CD1c-positive myeloid dendritic cell (primary cell): ENCODE measurements at regions not wholly inside any gene's neighbourhood (a gene's known extent, or its start where the extent isn't known, plus 50 kb on each side); places are given as distances from the start of the nearest gene placed in this dataset.
"Not testable (repeated sequence)": the region's sequence is repeated elsewhere in the genome, so short reads cannot be mapped to it uniquely, and the experiment has no call there.

Source experiments
- DNase-seq: peaks from one replicate; pipeline ENCODE4 v3.0.0-alpha.2; 2016; ENCODE audit errors: extremely low spot score

DNA sequence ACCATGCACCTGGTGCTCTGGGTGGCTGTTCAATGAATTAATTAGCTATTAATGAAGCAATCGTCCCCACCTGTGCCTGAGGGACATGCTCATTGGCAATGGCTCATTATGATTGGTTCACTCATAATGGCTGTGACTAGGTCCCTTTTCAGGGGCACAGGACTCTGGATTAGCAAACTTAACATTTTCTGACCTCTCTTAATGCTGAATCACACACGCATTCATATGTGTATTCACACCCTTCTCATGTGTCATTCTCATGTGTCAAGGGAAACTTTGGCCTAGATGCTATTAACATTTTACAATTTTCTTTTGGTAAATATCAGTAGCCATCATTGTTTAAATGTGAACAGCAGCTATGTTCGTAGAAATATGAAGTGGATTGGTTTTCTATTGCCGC, 98.9 kb upstream of the PMAIP1 start:
- no peak for DNase-seq

DNA sequence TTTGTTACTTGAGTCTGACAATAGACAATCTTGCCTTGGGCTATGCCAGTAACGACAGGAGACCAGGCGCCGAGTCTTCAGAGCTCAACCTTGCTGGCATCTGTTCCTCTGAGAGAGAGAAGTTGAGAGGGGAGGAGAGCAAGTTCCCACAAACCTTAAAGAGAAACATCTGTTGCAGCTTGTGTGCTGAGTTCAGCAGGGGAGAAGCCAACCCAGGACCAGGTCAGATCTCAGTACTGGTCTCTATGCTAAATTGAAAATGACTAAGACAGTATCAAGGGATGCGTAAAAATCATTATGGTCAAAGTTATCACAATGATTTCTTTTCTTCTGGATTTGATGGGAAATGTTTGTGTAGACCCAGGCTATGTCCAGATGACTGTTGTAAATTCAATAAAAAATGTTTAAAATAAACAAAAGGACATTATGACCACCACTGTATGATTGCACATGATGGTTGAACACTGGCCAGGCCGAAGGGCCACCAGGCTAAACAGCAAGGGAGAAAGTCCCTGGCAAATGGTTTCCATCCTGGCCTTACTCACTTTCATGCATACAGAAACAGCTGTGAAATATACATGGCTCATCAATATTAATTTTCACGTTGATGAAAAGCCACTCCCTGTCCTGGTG, 100.3 kb upstream of the PMAIP1 start:
- DNase-seq = no peak

DNA sequence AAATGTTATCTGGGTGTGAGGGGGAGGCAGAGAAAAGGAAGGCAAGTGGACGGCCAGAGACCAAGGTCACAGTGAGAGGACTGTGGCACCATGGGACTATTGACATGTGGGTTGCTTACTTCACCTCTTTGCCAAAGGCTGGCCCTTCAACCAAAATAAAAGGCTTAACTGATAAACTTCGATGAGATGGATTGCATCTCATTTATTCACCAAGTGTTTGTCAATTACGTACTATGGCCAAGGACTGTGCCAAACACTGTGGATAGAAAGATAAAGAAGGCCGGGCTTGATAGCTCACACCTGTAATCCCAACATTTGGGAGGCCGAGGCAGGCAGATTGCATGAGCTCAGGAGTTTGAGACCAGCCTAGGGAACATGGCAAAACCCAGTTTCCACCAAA, 98.7 kb upstream of the CCBE1 start:
- no peak for DNase-seq

DNA sequence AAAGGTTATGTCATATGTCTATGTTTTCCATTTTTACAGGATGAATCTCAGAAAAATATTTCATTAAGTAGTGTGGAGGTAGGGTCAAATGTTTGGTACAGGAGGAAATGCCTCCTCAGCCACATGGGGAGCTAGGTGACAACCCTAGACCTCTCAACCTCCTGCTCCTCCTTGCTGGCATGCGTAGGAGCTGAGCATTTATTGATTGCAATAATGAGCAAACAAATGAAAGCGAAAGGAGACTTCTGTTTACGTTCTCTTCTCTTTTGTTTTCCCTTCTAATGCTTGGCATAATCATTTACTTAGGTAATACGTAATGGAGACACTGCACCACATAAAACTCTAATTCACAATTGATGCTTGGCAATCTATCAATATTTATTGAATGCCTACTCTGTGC, 95.1 kb upstream of the CCBE1 start:
- no peak for DNase-seq

DNA sequence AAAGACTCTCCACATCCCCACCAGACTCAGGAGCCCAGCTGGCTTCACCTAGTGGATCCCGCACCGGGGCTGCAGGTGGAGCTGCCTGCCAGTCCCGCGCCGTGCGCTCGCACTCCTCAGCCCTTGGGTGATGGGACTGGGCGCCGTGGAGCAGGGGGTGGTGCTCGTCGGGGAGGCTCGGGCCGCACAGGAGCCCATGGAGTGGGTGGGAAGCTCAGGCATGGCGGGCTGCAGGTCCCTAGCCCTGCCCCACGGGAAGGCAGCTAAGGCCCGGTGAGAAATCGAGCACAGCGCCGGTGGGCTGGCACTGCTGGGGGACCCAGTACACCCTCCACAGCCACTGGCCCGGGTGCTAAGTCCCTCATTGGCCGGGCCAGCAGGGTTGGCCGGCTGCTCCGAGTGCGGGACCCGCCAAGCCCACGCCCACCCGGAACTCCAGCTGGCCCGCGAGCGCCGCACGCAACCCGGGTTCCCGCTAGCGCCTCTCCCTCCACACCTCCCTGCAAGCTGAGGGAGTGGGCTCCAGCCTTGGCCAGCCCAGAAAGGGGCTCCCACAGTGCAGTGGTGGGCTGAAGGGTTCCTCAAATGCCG, 93.2 kb upstream of the CCBE1 start:
- DNase-seq = not testable (repeated sequence)

DNA sequence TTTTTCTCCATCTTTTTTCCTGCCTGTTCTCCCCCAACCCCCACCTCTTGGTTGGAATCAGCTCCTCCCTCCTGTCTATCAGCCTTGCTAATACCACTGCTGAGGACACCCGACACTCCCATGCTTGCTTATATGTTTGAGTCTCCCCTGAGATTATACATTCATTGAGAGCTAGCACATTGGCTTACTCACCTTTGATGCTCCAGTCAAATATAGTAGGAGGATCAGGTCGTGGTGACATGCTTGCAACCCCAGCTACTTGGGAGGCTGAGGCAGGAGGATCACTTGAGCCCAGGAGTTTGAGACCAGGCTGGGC, 91.5 kb upstream of the CCBE1 start:
- no peak for DNase-seq

DNA sequence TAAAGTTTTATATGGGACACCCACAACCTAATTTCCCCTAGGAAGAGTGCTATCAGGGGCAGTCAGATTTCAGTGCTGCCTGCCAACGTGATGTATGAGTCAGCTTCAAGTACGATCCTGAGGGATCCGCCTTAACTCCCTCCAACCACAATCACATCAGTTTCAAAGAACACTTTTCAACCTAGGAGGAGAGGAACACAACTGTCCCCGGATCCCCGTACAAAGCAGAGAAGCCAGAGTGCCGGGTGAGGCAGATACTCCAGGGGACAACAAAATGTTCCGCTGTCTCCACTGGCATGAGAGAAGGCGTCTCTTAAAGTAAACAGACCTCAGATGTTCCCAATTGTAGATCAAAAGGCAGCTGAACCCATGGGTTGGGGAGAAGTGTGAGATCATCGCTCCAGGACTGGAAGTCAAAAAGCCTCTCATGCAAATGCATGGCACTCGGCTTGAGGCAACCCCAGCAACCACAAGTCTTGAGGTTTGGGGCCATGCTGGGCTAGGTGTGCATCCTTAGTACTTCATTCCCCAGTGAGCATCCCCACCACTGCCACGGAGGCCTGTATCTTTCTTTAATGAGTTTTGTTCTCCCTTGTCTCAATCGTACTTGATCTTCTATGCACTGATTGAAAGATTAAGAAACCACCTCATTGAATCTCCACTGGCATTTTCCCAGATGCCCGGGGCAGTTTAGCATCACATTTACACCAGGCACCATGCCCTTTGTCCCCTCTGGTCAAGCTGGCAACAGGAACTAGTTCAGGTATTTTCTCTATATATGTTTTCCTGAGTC, 91.0 kb upstream of the CCBE1 start:
- no peak for DNase-seq

DNA sequence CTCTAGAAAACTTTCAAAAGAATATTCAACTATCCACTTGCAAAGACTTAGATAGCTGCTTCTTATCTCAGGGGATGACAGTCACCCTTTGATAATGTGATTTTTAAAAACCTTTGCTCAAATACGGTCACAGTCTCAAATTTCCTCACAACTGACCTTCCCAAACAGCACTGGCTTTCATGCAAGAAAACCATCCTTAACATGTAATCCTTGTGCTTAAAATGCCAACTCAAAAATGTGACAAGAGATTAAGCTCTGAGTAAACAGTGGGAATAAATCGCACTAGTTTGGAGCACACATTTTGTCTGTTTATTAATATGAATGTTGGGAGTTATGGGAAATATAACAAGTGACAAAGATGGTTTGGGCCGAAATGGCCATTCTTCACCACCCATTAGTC, 87.5 kb upstream of the CCBE1 start:
- no peak for DNase-seq

DNA sequence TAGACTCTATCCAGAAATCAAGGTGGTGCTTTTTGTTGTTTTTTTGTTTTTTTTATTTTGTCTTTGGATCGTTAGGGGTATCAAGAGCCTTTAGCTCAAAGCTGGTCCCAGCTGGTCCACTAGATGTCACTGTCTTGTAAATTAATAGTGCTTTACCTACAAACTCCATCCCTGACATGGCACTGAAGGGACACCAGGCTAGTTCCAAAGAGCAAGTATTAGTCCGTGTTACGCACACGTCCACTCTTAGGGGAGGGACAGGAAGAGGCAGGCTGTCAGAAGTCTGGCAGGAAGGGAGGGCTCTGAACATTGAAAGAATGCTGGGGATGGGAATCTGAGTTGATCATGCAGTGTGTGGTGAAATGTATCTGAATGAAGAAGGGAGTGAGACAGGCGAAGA, 85.9 kb upstream of the CCBE1 start:
- no peak for DNase-seq

DNA sequence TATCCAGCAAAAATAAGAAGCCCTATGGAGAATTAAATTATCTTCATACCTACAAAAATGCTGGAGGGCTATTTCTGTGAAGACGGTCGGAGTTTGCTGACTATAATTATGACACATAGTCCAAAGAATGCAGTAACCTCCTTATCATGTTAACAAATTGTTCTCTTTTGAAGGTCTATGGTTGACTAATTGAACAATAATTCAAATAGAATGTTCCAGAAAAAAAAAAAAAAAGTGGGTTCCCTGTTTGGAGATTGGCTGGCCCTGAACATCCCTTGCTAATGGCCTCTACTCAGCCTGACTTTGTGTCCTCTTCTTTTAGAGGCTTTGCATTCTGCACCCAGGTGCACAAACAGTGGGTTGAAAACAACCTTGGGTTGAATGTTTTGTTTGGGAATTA, 82.8 kb upstream of the CCBE1 start:
- DNase-seq = no peak

DNA sequence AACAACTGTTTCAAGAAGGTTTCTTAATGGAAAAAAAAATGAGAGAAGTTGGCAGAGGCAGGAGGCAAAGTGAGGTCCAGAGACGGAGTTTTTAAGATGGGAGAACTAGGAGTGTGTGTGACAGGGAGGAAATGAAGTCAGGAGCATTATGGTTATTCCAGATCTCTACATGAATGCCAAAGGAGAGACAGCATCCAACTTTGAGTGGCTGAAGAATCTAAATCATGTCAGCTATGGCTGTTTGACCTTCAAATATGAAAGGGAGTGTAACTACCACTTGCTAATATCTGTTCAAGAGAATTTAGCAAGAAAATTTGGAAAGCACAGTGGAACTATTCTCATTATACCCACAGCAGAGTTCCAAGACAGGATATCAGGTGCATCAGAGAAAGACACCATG, 81.2 kb upstream of the CCBE1 start:
- DNase-seq = no peak

DNA sequence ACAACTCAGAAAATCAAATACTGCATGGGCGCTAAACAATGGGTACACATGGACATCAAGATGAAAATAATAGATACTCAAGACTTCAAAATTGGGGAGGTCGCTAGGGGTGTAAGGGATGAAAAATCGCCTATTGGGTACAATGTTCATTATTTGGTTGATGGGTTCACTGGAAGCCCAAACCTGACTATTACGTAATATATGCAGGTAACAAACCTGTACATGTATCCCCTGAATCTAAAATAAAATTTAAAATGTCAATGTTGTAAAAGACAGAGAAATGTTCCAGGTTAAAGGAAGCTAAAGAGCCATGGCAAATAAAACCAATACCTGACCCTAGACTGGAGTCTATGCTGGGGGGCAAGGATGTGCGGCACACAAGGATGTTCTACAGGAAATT, 80.4 kb upstream of the CCBE1 start:
- no peak for DNase-seq

DNA sequence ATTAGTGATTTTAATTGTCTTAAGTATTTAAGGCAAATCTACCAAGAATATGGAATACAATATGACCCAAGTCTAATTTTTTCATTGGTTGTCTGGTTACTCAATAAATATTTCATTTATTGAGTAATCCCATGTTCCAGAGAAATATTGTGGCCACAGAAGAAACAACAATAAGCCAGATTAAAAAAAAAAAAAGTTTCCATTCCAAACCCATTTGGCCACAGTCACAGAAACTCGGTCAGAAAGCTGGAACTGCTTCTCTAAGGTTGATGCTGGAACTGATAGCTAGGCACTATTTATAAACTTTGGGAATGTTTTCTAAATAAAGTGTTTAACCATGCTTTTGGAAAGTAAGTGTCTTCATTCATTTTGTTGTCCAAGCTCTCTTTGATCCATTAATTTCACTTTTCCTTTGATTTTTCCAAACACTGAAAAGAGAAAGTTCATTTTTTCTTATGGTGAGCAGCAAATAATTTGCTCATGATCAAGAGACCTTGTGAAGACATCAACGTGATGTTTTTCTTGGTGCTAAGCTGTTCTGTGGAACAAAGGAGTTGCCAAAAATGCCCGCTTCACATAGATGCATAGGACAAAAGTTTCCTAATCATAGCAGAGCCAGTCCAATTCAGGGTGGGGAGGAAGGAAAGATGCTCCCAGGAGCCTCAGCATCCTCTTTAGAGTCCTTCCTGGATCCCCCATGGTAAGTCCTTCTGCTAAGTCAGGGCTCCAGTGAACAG, 72.1 kb upstream of the CCBE1 start:
- no peak for DNase-seq

DNA sequence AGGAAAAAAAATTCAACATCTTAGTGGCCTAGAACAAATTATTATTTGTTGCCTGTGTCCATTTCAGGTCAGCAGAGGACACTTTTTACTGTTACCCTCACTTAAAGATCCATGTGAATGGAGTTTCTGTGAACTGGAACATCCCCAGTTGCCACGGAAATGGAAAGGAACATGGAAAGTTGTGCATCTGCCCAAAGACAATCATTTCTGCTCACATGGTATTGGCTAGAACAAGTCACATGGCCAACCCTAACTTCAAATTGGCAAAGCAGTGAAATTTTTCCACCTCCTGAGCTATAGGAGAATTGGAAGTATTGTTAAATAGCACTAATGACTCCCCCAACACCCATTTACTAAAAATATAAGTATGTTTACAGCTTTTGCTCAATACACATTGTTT, 71.2 kb upstream of the CCBE1 start:
- no peak for DNase-seq

DNA sequence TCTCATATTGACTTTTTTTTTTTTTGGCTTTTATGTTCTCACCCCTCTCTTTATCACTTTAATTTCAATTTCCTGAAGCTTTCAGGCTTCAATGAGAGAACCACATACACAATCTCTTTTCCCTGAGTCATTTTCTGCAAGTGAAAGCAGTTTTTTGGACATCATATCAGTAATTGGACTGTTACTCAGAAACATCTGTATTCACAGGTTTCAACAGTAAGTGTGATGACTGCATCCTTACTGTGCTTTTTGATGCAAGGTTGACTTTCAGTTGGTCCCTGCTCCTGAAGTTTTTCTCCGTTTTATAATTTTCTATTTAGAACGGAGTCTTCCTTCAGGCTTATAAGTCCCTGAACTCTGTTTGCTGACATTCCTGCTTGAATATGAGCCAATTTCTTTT, 70.5 kb upstream of the CCBE1 start:
- no peak for DNase-seq

DNA sequence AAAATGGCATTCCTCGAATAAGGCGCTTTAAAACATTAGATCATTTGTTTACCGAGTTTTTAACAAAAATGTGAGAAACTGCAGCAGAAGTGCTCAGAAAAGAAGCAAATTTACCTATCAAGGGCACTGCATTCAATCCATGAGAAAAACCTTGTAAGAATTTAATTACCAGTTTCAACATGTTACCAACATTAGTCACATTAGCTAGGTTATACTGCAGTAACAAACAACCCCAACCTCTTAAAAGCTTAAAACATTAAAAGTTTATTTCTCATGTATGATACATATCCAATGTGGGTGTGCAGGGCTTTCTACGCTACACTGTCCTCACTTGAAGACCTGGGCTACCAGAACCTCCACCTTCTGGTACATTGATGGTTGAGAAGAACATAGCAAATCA, 68.1 kb upstream of the CCBE1 start:
- no peak for DNase-seq

DNA sequence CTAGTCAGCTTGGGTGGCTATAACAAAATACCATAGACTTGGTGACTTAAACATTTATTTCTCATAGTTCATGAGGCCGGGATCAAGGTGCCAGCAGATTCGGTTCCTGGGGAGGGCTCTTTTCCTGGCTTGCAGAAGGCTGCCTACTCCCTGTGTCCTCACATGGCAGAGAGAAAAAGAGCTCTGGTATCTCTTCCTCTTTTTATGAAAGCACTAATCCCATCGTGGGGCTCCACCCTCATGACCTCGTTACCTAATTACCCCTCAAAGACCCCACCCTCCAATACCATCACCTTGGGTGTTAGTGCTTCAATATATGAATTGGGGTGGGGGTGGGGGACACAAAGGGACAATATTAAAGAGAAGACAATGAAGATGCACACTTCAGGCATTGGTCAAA, 67.1 kb upstream of the CCBE1 start:
- DNase-seq = no peak

DNA sequence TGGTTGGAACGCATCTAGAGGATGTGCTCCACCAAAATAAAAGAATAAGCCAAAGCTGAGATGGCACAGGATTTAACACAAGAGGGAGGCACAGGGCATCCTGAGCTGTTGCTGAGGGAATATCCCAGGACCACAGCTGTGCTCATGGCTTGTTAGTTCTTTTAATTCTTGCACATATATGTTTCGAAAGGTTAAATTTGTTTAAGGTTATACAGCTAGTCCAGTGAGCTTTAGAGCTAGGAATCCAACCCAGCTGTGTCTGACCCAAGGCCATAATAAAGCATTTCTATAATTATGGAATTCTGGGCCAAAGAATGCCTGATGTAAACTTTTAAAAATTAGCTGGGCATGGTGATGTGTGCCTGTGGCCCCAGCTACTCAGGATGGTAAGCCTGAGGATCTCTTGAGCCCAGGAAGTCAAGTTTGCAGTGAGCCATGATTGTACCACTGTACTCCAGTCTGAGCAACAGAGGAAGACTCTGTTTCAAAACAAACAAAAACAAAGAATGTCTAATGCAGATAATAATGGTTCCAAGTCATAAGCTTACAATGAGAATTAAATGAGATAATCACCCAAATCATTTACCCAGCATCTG, 66.4 kb upstream of the CCBE1 start:
- DNase-seq = no peak

DNA sequence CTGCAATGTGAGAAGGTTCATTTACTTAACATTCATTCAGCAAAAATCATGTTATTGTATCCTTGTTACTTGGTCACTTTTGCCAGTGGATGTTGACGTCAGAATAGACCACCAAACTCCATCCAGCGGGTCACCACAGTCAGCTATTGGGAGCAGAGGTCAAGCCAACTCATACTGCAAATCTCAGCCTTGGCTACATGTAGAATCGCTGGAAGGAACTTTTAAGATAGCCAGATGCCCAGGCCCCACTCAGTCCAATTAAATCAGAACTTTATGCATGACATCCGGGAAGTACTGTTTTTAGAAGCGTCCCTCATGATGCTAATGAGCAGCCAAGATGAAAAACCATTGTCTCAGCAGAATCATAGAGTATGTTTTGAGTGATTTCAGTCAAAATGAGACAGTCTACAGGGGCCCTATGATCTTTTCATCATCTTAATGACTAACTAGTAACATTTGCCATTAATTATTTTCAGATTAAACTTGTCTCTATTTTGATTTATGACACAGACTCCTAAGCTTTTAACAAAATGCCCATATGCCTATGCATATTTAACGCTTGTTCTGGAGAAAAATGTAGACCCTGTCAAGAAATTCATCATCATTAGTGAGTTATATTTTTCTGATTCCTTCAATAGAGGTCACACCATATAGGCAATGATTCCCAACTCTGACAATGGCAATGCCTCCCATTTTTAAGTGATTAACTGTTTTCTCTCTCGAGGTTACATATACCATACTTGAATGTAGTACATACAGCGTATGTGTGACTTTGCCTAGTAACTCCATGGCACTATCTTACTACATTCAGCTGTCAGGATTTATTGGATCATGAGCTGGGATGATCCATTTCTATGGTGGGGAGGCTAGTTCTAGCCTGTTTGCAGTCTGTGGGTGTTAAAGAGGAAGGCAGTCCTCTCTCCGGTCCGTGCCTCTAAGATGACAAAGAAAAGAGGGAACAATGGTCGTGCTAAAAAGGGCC, 63.7 kb upstream of the CCBE1 start:
- no peak for DNase-seq

DNA sequence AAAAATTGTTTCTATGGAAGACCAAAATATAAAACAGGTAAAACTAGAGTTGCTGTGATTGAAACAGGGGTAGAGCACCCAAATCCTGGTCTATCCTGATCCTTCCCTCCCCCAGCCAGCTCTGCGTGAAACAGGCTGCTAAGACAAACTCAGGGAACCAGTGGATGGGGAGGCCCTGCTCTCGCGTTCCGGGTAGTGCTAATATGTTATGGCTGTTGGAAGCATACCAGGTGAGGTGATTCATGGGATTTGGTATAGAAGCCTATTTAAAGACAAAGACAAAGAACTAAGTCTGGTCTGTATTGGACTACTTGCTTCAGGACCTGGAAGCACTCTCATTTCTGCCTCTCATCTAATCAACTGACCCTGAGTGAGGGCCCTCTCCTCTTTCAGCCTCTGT, 63.0 kb upstream of the CCBE1 start:
- no peak for DNase-seq

DNA sequence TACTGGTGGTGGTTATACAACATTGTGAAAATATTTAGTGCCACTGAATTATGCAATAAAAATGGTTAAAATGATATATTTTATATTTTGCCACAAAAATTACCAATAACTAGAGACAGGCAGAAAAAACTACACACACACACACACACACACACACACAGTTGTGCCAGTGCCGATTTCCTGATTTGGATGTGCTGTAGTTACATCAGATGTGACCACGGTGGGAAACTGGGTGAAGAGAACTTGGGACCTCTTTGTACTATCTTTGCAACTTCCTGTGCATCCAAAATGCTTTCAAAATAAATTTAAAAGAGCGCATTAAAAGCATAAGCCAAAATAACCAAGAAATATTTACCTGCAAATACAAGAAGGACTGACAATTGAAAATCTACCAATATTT, 61.6 kb upstream of the CCBE1 start:
- DNase-seq = no peak
